ENCODE measurements at regions not wholly inside any gene's neighbourhood (a gene's known extent, or its start where the extent isn't known, plus 50 kb on each side); places are given as distances from the start of the nearest gene placed in this dataset.

DNA sequence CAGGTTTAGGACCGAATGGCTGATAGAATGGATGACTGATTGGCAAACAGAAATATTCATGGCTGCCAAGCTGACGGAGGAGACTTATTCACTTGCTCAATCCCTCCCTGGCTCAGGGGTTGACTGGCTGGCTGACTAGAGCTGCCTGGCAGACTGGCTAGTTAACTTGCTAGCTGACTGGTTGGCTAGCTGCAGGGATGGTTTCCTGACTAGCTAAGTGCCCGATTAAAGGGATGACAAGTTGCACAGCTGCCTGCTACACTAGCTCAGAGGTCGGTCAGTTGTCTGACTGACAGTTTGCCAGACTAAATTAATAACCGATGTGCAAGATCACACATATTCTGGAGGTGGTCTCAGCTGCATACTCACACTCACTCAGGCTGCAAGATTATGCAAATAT, 1208.4 kb upstream of the CDH8 start:
- Histone ChIP-seq H3K9me3 (ENCODE audit: low read depth, low read length) (no peaks in the 10 kb centered on the region), H3K27ac (ENCODE audit: low read depth, low read length) (no peak overlapping the region), H3K36me3 (ENCODE audit: insufficient read depth, low read length) (no peaks in the 10 kb centered on the region), H3K27me3 (ENCODE audit: insufficient read depth, low read length) (no peaks in the 10 kb centered on the region), H3K4me3 (ENCODE audit: insufficient read depth, low read length) (no peak overlapping the region), H3K79me2 (ENCODE audit: insufficient read depth, low read length) (no peaks in the 10 kb centered on the region), H2AFZ (ENCODE audit: low read length) (no peak overlapping the region), H3K4me1 (ENCODE audit: insufficient read depth, low read length) (no peaks in the 10 kb centered on the region), H3K4me2 (ENCODE audit: insufficient read depth, low read length) (no peak overlapping the region), H4K20me1 (ENCODE audit: insufficient read depth, low read length) (no peaks in the 10 kb centered on the region)
- no peak for TF ChIP-seq CTCF (IDR thresholded peaks at IDR 0.05; ENCODE audit: extremely low read depth, low read depth, low read length)
- DNase-seq (ENCODE audit: insufficient read length, low spot score, missing footprints) = no peak

DNA sequence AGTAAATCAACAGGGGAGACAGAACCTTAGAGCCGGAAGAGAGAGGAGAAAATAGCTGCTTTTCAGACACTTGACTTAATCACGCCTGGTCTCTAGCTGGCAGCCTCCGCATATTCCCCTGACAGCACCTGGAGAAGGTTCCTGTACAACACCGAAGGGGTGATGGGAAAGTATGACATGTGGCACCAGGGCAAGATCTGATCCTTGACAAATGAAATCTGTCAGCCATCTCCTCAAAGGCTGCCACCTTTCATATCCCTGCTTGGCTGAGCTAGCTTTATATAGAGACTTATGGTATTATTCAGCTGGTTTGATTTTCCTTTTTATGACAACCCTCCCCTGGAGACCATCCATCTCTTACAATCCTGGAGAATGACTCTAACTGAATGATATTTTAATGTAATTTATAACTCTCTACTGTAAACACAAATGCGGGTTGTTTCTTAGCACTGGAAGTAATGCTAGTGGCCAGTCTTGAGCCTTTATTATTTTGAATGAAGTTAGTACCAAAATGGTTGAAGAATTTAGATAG, 1205.3 kb upstream of the CDH8 start:
- DNase-seq (ENCODE audit: insufficient read length, low spot score, missing footprints) = no peak
- no peaks in the 10 kb centered on the region for H3K36me3 ChIP-seq (ENCODE audit: insufficient read depth, low read length)
- no peak for TF ChIP-seq CTCF (IDR thresholded peaks at IDR 0.05; ENCODE audit: extremely low read depth, low read depth, low read length)
- no peaks in the 10 kb centered on the region for H4K20me1 ChIP-seq (ENCODE audit: insufficient read depth, low read length)
- no peak overlapping the region for H2AFZ ChIP-seq (ENCODE audit: low read length)
- no peak overlapping the region for H3K27ac ChIP-seq (ENCODE audit: low read depth, low read length)
- H3K4me3 ChIP-seq (ENCODE audit: insufficient read depth, low read length) = no peak overlapping the region
- no peaks in the 10 kb centered on the region for H3K9me3 ChIP-seq (ENCODE audit: low read depth, low read length)
- no peaks in the 10 kb centered on the region for H3K27me3 ChIP-seq (ENCODE audit: insufficient read depth, low read length)
- no peaks in the 10 kb centered on the region for H3K4me1 ChIP-seq (ENCODE audit: insufficient read depth, low read length)
- H3K4me2 ChIP-seq (ENCODE audit: insufficient read depth, low read length) = no peak overlapping the region
- H3K79me2 ChIP-seq (ENCODE audit: insufficient read depth, low read length) = no peaks in the 10 kb centered on the region

GRCh38 chr16:63239065-63239570, 1202.9 kb upstream of the CDH8 start:
- H3K9me3 ChIP-seq (ENCODE audit: low read depth, low read length) = no peaks in the 10 kb centered on the region
- no peak overlapping the region for H3K27ac ChIP-seq (ENCODE audit: low read depth, low read length)
- no peak for DNase-seq (ENCODE audit: insufficient read length, low spot score, missing footprints)
- H3K4me3 ChIP-seq (ENCODE audit: insufficient read depth, low read length) = no peak overlapping the region
- H3K4me2 ChIP-seq (ENCODE audit: insufficient read depth, low read length) = no peak overlapping the region
- no peaks in the 10 kb centered on the region for H3K79me2 ChIP-seq (ENCODE audit: insufficient read depth, low read length)
- H3K27me3 ChIP-seq (ENCODE audit: insufficient read depth, low read length) = no peaks in the 10 kb centered on the region
- H2AFZ ChIP-seq (ENCODE audit: low read length) = no peak overlapping the region
- H4K20me1 ChIP-seq (ENCODE audit: insufficient read depth, low read length) = no peaks in the 10 kb centered on the region
- H3K36me3 ChIP-seq (ENCODE audit: insufficient read depth, low read length) = no peaks in the 10 kb centered on the region
- no peak for TF ChIP-seq CTCF (IDR thresholded peaks at IDR 0.05; ENCODE audit: extremely low read depth, low read depth, low read length)
- no peaks in the 10 kb centered on the region for H3K4me1 ChIP-seq (ENCODE audit: insufficient read depth, low read length)

GRCh38 chr16:63230421-63231040, 1194.3 kb upstream of the CDH8 start:
- H3K79me2 ChIP-seq (ENCODE audit: insufficient read depth, low read length) = no peaks in the 10 kb centered on the region
- H3K9me3 ChIP-seq (ENCODE audit: low read depth, low read length) = no peaks in the 10 kb centered on the region
- no peaks in the 10 kb centered on the region for H3K4me1 ChIP-seq (ENCODE audit: insufficient read depth, low read length)
- H2AFZ ChIP-seq (ENCODE audit: low read length) = no peak overlapping the region
- no peak overlapping the region for H3K4me3 ChIP-seq (ENCODE audit: insufficient read depth, low read length)
- H3K36me3 ChIP-seq (ENCODE audit: insufficient read depth, low read length) = no peaks in the 10 kb centered on the region
- no peak overlapping the region for H3K4me2 ChIP-seq (ENCODE audit: insufficient read depth, low read length)
- H3K27me3 ChIP-seq (ENCODE audit: insufficient read depth, low read length) = no peaks in the 10 kb centered on the region
- no peak for DNase-seq (ENCODE audit: insufficient read length, low spot score, missing footprints)
- H4K20me1 ChIP-seq (ENCODE audit: insufficient read depth, low read length) = no peaks in the 10 kb centered on the region
- H3K27ac ChIP-seq (ENCODE audit: low read depth, low read length) = no peak overlapping the region
- no peak for TF ChIP-seq CTCF (IDR thresholded peaks at IDR 0.05; ENCODE audit: extremely low read depth, low read depth, low read length)

All from osteoblast (primary cell).